ENCODE measurements at regions not wholly inside any gene's neighbourhood (a gene's known extent, or its start where the extent isn't known, plus 50 kb on each side); places are given as distances from the start of the nearest gene placed in this dataset.

DNA sequence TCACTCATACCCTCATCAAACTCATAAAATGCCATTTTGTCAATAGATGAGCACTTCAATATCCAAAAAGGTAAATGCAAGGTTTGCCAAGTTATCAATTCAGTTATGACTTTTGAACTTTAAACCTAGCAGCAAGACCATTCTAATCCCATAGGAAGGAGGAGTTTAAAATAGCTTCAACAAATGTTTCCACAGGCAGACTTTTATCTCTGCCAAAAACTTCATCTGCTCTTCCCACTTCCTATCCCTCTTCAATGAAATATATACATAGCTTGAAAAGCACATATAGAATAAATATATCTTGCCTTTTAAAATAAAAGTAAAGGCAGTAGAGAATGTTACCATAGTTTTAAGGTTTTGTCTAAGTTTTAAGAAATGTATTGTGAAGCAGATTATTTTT is 1749.1 kb upstream of the SEL1L start (continued):
- TF ChIP-seq, protein P1, sequence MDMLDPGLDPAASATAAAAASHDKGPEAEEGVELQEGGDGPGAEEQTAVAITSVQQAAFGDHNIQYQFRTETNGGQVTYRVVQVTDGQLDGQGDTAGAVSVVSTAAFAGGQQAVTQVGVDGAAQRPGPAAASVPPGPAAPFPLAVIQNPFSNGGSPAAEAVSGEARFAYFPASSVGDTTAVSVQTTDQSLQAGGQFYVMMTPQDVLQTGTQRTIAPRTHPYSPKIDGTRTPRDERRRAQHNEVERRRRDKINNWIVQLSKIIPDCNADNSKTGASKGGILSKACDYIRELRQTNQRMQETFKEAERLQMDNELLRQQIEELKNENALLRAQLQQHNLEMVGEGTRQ (IDR thresholded peaks at IDR 0.05) = no peak
- TF ChIP-seq FOSL2 (IDR thresholded peaks at IDR 0.05) = no peak
- TF ChIP-seq FOSL2 (CRISPR knock-in tag; IDR thresholded peaks at IDR 0.05) = no peak

DNA sequence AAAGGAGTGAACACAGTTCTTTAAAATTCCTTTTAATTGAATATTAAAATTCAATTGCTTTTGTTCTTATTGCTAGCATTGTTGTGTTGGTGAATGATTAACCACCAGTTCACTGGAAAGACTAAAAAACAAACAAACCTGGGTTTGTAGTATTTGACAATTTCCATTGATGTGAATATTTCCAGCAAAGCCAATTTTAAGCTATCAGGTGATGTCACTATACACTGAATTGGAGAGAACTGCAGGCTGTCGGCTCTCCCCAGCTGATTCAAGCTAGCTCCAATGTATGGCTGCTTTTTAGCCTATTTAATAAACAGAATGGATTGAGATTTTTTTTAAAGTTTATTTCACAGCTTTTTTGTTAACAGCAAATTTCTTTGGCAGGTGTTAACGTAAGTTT is 1753.6 kb upstream of the SEL1L start:
- H3K9me3 ChIP-seq = no peaks in the 10 kb centered on the region
- no peaks in the 10 kb centered on the region for H3K4me1 ChIP-seq
- ATAC-seq (no peak), FAIRE-seq (no peak), DNase-seq (ENCODE audit: low read depth in 1 of 2, low spot score in 1 of 2) (no peak)
- TF ChIP-seq FOSB (CRISPR knock-in tag; IDR thresholded peaks at IDR 0.05) = no peak
- TF ChIP-seq POLR2AphosphoS2 (conservative IDR thresholded peaks at IDR 0.05; ENCODE audit: low read length) = no peak
- no peak for TF ChIP-seq SMC3 (IDR thresholded peaks at IDR 0.05)
- no peak for TF ChIP-seq MAZ (IDR thresholded peaks at IDR 0.05; ENCODE audit: borderline replicate concordance, low read depth, low read length)
- no peak overlapping the region for H3K4me3 ChIP-seq
- WGBS (ENCODE audit: missing lambda C conversion rate) = 1% methylated on average over 2 of the region's 2 CpGs
- CTCF ChIA-PET = no interaction called here
- H3K27ac ChIP-seq = no peak overlapping the region
- H3K4me2 ChIP-seq = no peak overlapping the region
- POLR2A ChIA-PET = no interaction called here

DNA sequence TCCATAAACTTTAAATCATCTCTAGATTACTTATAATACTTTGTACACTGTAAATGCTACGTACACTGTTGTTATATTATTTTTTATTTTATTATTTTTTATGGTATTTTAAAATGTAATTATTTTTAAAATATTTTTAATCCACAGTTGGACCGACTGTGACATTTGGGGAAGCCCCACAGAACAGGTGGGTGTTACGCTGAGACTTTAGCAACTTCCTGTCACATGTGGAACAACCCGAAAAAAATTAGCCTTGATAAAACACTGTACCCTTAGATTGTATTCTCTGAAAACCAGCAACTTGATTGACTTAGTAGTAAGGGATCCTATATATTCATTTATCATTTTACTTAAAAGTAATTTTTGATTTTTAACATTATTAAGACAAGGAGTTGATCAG is 1755.7 kb upstream of the SEL1L start:
- H3K4me2 ChIP-seq = no peak overlapping the region
- ChIA-PET CTCF (no interaction called here), POLR2A (no interaction called here)
- H3K9me3 ChIP-seq = no peaks in the 10 kb centered on the region
- FAIRE-seq (no peak), DNase-seq (ENCODE audit: low read depth in 1 of 2, low spot score in 1 of 2) (no peak), ATAC-seq (no peak)
- no peak overlapping the region for H3K4me3 ChIP-seq
- whole genome bisulfite sequencing (ENCODE audit: missing lambda C conversion rate) = 6% methylated on average over 4 of the region's 4 CpGs
- TF ChIP-seq, protein P2, sequence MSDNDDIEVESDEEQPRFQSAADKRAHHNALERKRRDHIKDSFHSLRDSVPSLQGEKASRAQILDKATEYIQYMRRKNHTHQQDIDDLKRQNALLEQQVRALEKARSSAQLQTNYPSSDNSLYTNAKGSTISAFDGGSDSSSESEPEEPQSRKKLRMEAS (IDR thresholded peaks at IDR 0.05) = no peak
- no peak overlapping the region for H3K27ac ChIP-seq
- H3K4me1 ChIP-seq = no peaks in the 10 kb centered on the region

DNA sequence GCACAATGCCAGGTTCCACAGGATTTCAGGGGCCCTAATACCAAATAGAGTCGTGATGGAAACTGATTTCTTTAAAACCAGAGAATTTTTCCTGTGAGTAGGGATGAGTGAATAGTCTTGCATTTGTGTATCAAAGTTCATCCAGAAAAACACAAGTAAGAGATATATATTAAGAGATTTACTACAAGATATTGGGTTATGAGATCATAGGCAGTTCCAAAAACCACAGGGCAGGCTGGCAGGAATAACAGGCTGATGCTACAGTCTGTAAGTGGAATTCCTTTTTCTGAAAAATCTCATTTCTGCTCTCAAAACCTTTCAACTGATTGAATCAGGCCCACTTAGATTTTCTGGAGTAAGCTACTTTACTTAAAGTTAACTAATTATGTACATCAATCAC is 1756.2 kb upstream of the SEL1L start:
- H3K9me3 ChIP-seq = no peaks in the 10 kb centered on the region
- ChIA-PET POLR2A (no interaction called here), CTCF (no interaction called here)
- FAIRE-seq (no peak), ATAC-seq (no peak), DNase-seq (ENCODE audit: low read depth in 1 of 2, low spot score in 1 of 2) (no peak)
- WGBS (ENCODE audit: missing lambda C conversion rate) = 4% methylated on average over 1 of the region's 1 CpG
- H3K27ac ChIP-seq = no peak overlapping the region
- no peak overlapping the region for H3K4me2 ChIP-seq
- no peak overlapping the region for H3K4me3 ChIP-seq
- no peak for TF ChIP-seq FOSB (CRISPR knock-in tag; IDR thresholded peaks at IDR 0.05)
- no peak for TF ChIP-seq CBX2 (IDR thresholded peaks at IDR 0.05; ENCODE audit: borderline replicate concordance, low read depth)
- no peak for TF ChIP-seq MAZ (IDR thresholded peaks at IDR 0.05; ENCODE audit: borderline replicate concordance, low read depth, low read length)
- TF ChIP-seq POLR2A (IDR thresholded peaks at IDR 0.05; ENCODE audit: low read length) = no peak
- no peak for TF ChIP-seq POLR2AphosphoS2 (conservative IDR thresholded peaks at IDR 0.05; ENCODE audit: low read length)
- TF ChIP-seq HOXB5 (CRISPR knock-in tag; IDR thresholded peaks at IDR 0.05) = no peak
- TF ChIP-seq TP53 (CRISPR knock-in tag; IDR thresholded peaks at IDR 0.05) = no peak
- no peak for TF ChIP-seq KDM1A (IDR thresholded peaks at IDR 0.05; ENCODE audit: low read depth)
- TF ChIP-seq MYC (IDR thresholded peaks at IDR 0.05; ENCODE audit: borderline replicate concordance, low read length) = no peak
- no peaks in the 10 kb centered on the region for H3K4me1 ChIP-seq

DNA sequence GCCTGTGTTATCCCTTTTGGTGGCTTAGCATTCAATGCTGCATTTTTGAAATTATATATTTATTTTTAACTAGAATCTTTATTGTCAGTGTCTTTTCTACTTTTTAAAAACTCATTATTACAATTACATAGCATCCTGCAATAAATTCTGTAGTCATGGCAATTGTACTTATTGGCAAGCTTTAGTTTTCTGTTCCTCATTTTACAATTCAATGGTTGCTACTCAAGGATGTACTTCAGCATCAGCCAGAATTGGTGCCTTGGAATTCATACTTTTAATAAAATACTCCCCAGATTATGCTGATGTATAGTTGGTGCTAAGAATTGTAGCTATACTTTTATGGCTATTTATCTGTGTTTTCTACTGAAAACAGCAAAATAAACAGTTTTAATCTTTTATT is 1756.8 kb upstream of the SEL1L start:
- H3K27ac ChIP-seq = no peak overlapping the region
- ChIA-PET CTCF (no interaction called here), POLR2A (no interaction called here)
- TF ChIP-seq FOSB (CRISPR knock-in tag; IDR thresholded peaks at IDR 0.05) (no peak), HOXA7 (CRISPR knock-in tag; IDR thresholded peaks at IDR 0.05) (no peak), ZNF302 (CRISPR knock-in tag; IDR thresholded peaks at IDR 0.05) (no peak), HOXB13 (CRISPR knock-in tag; IDR thresholded peaks at IDR 0.05; ENCODE audit: low read depth) (no peak), SMC3 (IDR thresholded peaks at IDR 0.05) (no peak), ZFP36 (IDR thresholded peaks at IDR 0.05; ENCODE audit: borderline replicate concordance, partially characterized antibody) (no peak), ZC3H11A (IDR thresholded peaks at IDR 0.05) (no peak), RNF2 (IDR thresholded peaks at IDR 0.05; ENCODE audit: borderline replicate concordance, low read depth) (no peak), ZSCAN20 (CRISPR knock-in tag; IDR thresholded peaks at IDR 0.05) (no peak), PHF8 (IDR thresholded peaks at IDR 0.05; ENCODE audit: borderline replicate concordance, low read depth) (no peak), FOSL2 (IDR thresholded peaks at IDR 0.05) (no peak), FOSL2 (CRISPR knock-in tag; IDR thresholded peaks at IDR 0.05) (no peak), MAZ (IDR thresholded peaks at IDR 0.05; ENCODE audit: borderline replicate concordance, low read depth, low read length) (no peak), JUNB (IDR thresholded peaks at IDR 0.05) (no peak)
- ATAC-seq (no peak), FAIRE-seq (no peak), DNase-seq (ENCODE audit: low read depth in 1 of 2, low spot score in 1 of 2) (no peak)
- H3K4me1 ChIP-seq = no peaks in the 10 kb centered on the region
- no peaks in the 10 kb centered on the region for H3K9me3 ChIP-seq
- no peak overlapping the region for H3K4me2 ChIP-seq
- no peak overlapping the region for H3K4me3 ChIP-seq
